ENCODE measurements at regions not wholly inside any gene's neighbourhood (a gene's known extent, or its start where the extent isn't known, plus 50 kb on each side); places are given as distances from the start of the nearest gene placed in this dataset.

DNA sequence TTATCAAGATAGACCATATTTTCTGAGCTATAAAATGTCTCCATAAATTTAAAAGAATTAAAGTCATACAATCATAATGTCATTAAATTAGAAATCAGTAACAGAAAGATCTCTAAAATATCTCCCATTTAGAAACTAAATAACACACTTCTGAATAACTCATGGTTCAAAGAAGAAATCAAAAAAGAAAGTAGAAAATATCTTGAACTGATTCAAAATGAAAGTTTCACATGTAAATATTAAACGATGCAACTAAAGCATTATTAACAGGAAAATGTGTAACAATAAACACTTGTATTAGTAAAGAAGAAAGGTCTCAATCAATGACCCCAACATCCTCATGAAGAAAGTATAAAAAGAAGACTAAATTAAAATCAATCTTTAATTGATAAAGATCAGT lies 50.5 kb upstream of the PZP start:
- DNase-seq = no peak
- no peaks in the 10 kb centered on the region for H3K27me3 Mint-ChIP-seq (ENCODE audit: unreplicated experiment)
- H3K4me1 Mint-ChIP-seq (ENCODE audit: low read depth, unreplicated experiment) = no peaks in the 10 kb centered on the region
- TF ChIP-seq, protein P1, sequence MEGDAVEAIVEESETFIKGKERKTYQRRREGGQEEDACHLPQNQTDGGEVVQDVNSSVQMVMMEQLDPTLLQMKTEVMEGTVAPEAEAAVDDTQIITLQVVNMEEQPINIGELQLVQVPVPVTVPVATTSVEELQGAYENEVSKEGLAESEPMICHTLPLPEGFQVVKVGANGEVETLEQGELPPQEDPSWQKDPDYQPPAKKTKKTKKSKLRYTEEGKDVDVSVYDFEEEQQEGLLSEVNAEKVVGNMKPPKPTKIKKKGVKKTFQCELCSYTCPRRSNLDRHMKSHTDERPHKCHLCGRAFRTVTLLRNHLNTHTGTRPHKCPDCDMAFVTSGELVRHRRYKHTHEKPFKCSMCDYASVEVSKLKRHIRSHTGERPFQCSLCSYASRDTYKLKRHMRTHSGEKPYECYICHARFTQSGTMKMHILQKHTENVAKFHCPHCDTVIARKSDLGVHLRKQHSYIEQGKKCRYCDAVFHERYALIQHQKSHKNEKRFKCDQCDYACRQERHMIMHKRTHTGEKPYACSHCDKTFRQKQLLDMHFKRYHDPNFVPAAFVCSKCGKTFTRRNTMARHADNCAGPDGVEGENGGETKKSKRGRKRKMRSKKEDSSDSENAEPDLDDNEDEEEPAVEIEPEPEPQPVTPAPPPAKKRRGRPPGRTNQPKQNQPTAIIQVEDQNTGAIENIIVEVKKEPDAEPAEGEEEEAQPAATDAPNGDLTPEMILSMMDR (IDR thresholded peaks at IDR 0.05; ENCODE audit: partially characterized antibody, unreplicated experiment) = no peak
- H3K4me3 Mint-ChIP-seq (ENCODE audit: unreplicated experiment) = no peak overlapping the region
- no peaks in the 10 kb centered on the region for H3K9me3 Mint-ChIP-seq (ENCODE audit: unreplicated experiment)
- no peak overlapping the region for H3K27ac Mint-ChIP-seq (ENCODE audit: unreplicated experiment)
- no peaks in the 10 kb centered on the region for H3K36me3 Mint-ChIP-seq (ENCODE audit: unreplicated experiment)

Data from glutamatergic neuron (in vitro differentiated cells).